ENCODE measurements at regions not wholly inside any gene's neighbourhood (a gene's known extent, or its start where the extent isn't known, plus 50 kb on each side); places are given as distances from the start of the nearest gene placed in this dataset.

- TF ChIP-seq CBX1 (IDR thresholded peaks at IDR 0.05; ENCODE audit: low read depth) = 0 out of 2 replicates have a peak, but pooled peaks have one; percentile 42
- TF ChIP-seq CTBP1 (IDR thresholded peaks at IDR 0.05; ENCODE audit: borderline replicate concordance) = peak; percentile 34; the same call in 1 of the 2 replicates
- TF ChIP-seq SMC3 (conservative IDR thresholded peaks at IDR 0.05; ENCODE audit: insufficient read depth, low read depth, low read length) = 0 out of 2 replicates have a peak, but pooled peaks have one; percentile 18
- no peak for TF ChIP-seq ZNF518B (CRISPR knock-in tag; IDR thresholded peaks at IDR 0.05)
- TF ChIP-seq STAT6 (CRISPR knock-in tag; IDR thresholded peaks at IDR 0.05) = no peak
- no peak for TF ChIP-seq ZNF347 (CRISPR knock-in tag; IDR thresholded peaks at IDR 0.05; ENCODE audit: low read depth)
- no peak for TF ChIP-seq HNRNPLL (IDR thresholded peaks at IDR 0.05; ENCODE audit: low read depth, low read length, poor library complexity, severe bottlenecking)
- 0 out of 2 replicates have a peak, but pooled peaks have one; percentile 18 for TF ChIP-seq JUN (IDR thresholded peaks at IDR 0.05; ENCODE audit: borderline replicate concordance, low read depth, low read length)
- no peak for TF ChIP-seq JUN (CRISPR knock-in tag; IDR thresholded peaks at IDR 0.05; ENCODE audit: borderline replicate concordance)
- TF ChIP-seq ESRRB (CRISPR knock-in tag; IDR thresholded peaks at IDR 0.05; ENCODE audit: borderline replicate concordance) = no peak
- TF ChIP-seq SIX5 (IDR thresholded peaks at IDR 0.05; ENCODE audit: borderline replicate concordance in 1 of 2, insufficient read depth in 1 of 2, low read depth in 1 of 2, low read length in 2 of 2) = no peak
- no peak for TF ChIP-seq ZNF324 (CRISPR knock-in tag; IDR thresholded peaks at IDR 0.05)
- no peak for TF ChIP-seq ZNF277 (CRISPR knock-in tag; IDR thresholded peaks at IDR 0.05; ENCODE audit: borderline replicate concordance)
- TF ChIP-seq FOSL1 (tag; conservative IDR thresholded peaks at IDR 0.05) = peak; percentile 39
- TF ChIP-seq ZBED1 (IDR thresholded peaks at IDR 0.05) = no peak
- no peak for TF ChIP-seq ZKSCAN1 (IDR thresholded peaks at IDR 0.05; ENCODE audit: low read depth, low read length)
- TF ChIP-seq DPF2 (IDR thresholded peaks at IDR 0.05) = peak; percentile 39; the same call in 1 of the 2 replicates
- no peak for TF ChIP-seq HLTF (IDR thresholded peaks at IDR 0.05)
- no peak for TF ChIP-seq NR2C2 (CRISPR knock-in tag; IDR thresholded peaks at IDR 0.05)
- TF ChIP-seq NR2C2 (tag; IDR thresholded peaks at IDR 0.05) = no peak
- TF ChIP-seq CREBBP (IDR thresholded peaks at IDR 0.05; ENCODE audit: low read depth, low read length) = no peak
- no peak for TF ChIP-seq NFRKB (IDR thresholded peaks at IDR 0.05; ENCODE audit: low read depth)
Measured at GRCh38 chr13:29923554-29924481, 73.4 kb upstream of the UBL3 start (continued).
